Erythroblast (primary cell): ENCODE measurements at regions not wholly inside any gene's neighbourhood (a gene's known extent, or its start where the extent isn't known, plus 50 kb on each side); places are given as distances from the start of the nearest gene placed in this dataset.

Experiments used
- GATA1 ChIP-seq: IDR thresholded peaks from 2 replicates; pipeline ENCODE4 v1.6.1; 2011; ENCODE audit warnings: low read depth, mild to moderate bottlenecking, control low read depth, low read length, moderate library complexity
- POLR2A ChIP-seq: IDR thresholded peaks from 2 replicates; pipeline ENCODE4 v1.6.1; 2011; ENCODE audit warnings: mild to moderate bottlenecking, low read length

- TF ChIP-seq POLR2A (no peak), GATA1 (no peak)
These were observed 81.6 kb upstream of the CHST15 start for GRCh38 chr10:124174673-124175645.
